Peyer's patch (tissue), 4 donors: ENCODE measurements at regions not wholly inside any gene's neighbourhood (a gene's known extent, or its start where the extent isn't known, plus 50 kb on each side); places are given as distances from the start of the nearest gene placed in this dataset.

ENCODE experiments used
- DNase-seq, 3 donors: peaks; one replicate each; pipeline ENCODE4 v3.0.0-alpha.2; 2017 to 2019
- H3K27ac ChIP-seq, 4 donors: fragments of 200-600 bp; sonication (generic); one replicate each; pipeline ENCODE4 v1.5.1; 2016 to 2019
- H3K27me3 ChIP-seq, 2 donors: fragments of 200-600 bp; sonication (generic); one replicate each; pipeline ENCODE4 v1.5.1; 2019
- H3K36me3 ChIP-seq, 3 donors: fragments of 200-600 bp; sonication (generic); one replicate each; pipeline ENCODE4 v1.5.1; 2016 to 2019
- H3K4me1 ChIP-seq, 4 donors: fragments of 200-600 bp; sonication (generic); one replicate each; pipeline ENCODE4 v1.5.1; 2016 to 2019
- H3K4me3 ChIP-seq, 4 donors: fragments of 200-600 bp; sonication (generic); 1 replicate in 3 of 4; 2 replicates in 1 of 4; pipeline ENCODE4 v1.5.1; 2016 to 2019; ENCODE audit warnings: mild to moderate bottlenecking in 1 of 4
- H3K9me3 ChIP-seq, 4 donors: fragments of 200-600 bp; sonication (generic); one replicate each; pipeline ENCODE4 v1.5.1; 2016 to 2019; ENCODE audit warnings: mild to moderate bottlenecking in 1 of 4
- CTCF ChIP-seq, 6 experiments: fragments of 450-650 bp in 4 of 6; fragments of 200-600 bp in 2 of 6; sonication (generic) in 1 of 6; IDR thresholded peaks; one replicate each; pipeline ENCODE4 v1.5.1; 2017 to 2019; ENCODE audit warnings: antibody characterized with exemption in 6 of 6, mild to moderate bottlenecking in 3 of 6, moderate library complexity in 1 of 6
- POLR2A ChIP-seq, 2 donors: fragments of 450-650 bp; IDR thresholded peaks; one replicate each; pipeline ENCODE4 v1.5.1; 2017; ENCODE audit warnings: antibody characterized with exemption in 2 of 2, mild to moderate bottlenecking in 2 of 2, moderate library complexity in 2 of 2

- Histone ChIP-seq H3K9me3 (no peaks in the 10 kb centered on the region), H3K27me3 (no peaks in the 10 kb centered on the region), H3K27ac (no peak overlapping the region), H3K4me3 (no peak overlapping the region), H3K4me1 (no peaks in the 10 kb centered on the region), H3K36me3 (no peaks in the 10 kb centered on the region)
- no peak for DNase-seq
- no peak for TF ChIP-seq CTCF (IDR thresholded peaks at IDR 0.05)
- TF ChIP-seq POLR2A (IDR thresholded peaks at IDR 0.05) = no peak
Observed at GRCh38 chr15:52960283-52960682, 170.1 kb upstream of the ONECUT1 start.

DNA sequence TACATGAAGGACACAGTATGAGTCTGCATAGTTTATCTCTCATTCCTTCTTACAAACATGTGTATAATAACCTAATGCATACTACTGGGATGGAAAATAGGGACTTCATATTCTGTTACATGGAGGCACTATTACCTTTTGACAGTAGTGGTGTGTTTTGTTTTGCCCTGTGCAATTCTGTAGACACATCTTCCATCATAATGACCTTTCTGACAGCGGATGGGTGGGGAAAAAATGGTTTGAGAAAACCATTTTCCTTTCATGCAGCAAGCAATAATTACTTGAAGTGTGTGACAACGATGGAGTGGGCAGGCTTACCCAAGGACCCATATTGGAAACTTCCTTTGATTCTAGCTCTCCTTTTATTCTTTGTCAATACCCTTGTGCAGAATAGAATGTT, 153.6 kb upstream of the ONECUT1 start:
- no peaks in the 10 kb centered on the region for H3K4me1 ChIP-seq
- no peak for DNase-seq
- TF ChIP-seq POLR2A (IDR thresholded peaks at IDR 0.05) (no peak), CTCF (IDR thresholded peaks at IDR 0.05) (no peak)
- H3K4me3 ChIP-seq = no peak overlapping the region
- no peaks in the 10 kb centered on the region for H3K9me3 ChIP-seq
- no peak overlapping the region for H3K27ac ChIP-seq
- no peaks in the 10 kb centered on the region for H3K27me3 ChIP-seq
- no peaks in the 10 kb centered on the region for H3K36me3 ChIP-seq

- Histone ChIP-seq H3K4me3 (no peak overlapping the region), H3K36me3 (no peaks in the 10 kb centered on the region), H3K9me3 (no peaks in the 10 kb centered on the region), H3K4me1 (no peaks in the 10 kb centered on the region), H3K27me3 (no peaks in the 10 kb centered on the region), H3K27ac (no peak overlapping the region)
- no peak for DNase-seq
- TF ChIP-seq POLR2A (IDR thresholded peaks at IDR 0.05) (no peak), CTCF (IDR thresholded peaks at IDR 0.05) (no peak)
Observed at GRCh38 chr15:52936489-52936888, 146.4 kb upstream of the ONECUT1 start.

GRCh38 chr15:52925130-52925529, 135.0 kb upstream of the ONECUT1 start:
- H3K9me3 ChIP-seq = no peaks in the 10 kb centered on the region
- DNase-seq = no peak
- no peaks in the 10 kb centered on the region for H3K36me3 ChIP-seq
- H3K27me3 ChIP-seq = no peaks in the 10 kb centered on the region
- TF ChIP-seq POLR2A (IDR thresholded peaks at IDR 0.05) (no peak), CTCF (IDR thresholded peaks at IDR 0.05) (no peak)
- H3K27ac ChIP-seq = no peak overlapping the region
- no peaks in the 10 kb centered on the region for H3K4me1 ChIP-seq
- H3K4me3 ChIP-seq = no peak overlapping the region

- no peaks in the 10 kb centered on the region for H3K9me3 ChIP-seq
- no peak for TF ChIP-seq POLR2A (IDR thresholded peaks at IDR 0.05)
- TF ChIP-seq CTCF (IDR thresholded peaks at IDR 0.05) = no peak
- no peaks in the 10 kb centered on the region for H3K4me1 ChIP-seq
- no peaks in the 10 kb centered on the region for H3K27me3 ChIP-seq
- DNase-seq = no peak
- H3K36me3 ChIP-seq = no peaks in the 10 kb centered on the region
- H3K4me3 ChIP-seq = no peak overlapping the region
- H3K27ac ChIP-seq = no peak overlapping the region
Observed at GRCh38 chr15:52924630-52925029, 134.5 kb upstream of the ONECUT1 start.

DNA sequence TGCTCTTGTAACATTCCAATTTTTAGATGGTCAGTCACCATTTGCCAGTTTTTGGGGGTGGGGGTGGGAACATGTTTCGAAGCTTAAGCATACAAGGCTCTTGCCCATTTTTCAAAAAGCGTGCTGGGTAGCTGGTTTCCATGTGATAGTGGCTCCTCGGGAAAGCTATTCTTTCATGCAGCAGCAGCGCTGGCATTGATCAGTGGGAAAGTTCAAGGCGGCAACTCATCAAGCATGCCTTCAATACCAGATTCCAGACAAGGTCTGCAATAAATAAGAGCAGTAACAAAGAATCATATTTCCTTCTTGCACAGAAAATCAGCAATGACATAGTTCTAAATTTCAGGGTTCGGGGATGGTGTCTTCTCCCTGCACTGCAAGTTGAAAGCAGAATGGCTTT, 133.5 kb upstream of the ONECUT1 start:
- H3K36me3 ChIP-seq = no peaks in the 10 kb centered on the region
- H3K9me3 ChIP-seq = no peaks in the 10 kb centered on the region
- no peak overlapping the region for H3K27ac ChIP-seq
- no peak for DNase-seq
- H3K4me3 ChIP-seq = no peak overlapping the region
- H3K27me3 ChIP-seq = no peaks in the 10 kb centered on the region
- TF ChIP-seq POLR2A (IDR thresholded peaks at IDR 0.05) (no peak), CTCF (IDR thresholded peaks at IDR 0.05) (no peak)
- H3K4me1 ChIP-seq = no peaks in the 10 kb centered on the region
